Neuron (in vitro differentiated cells): ENCODE measurements at regions not wholly inside any gene's neighbourhood (a gene's known extent, or its start where the extent isn't known, plus 50 kb on each side); places are given as distances from the start of the nearest gene placed in this dataset.
"Not testable (repeated sequence)": the region's sequence is repeated elsewhere in the genome, so short reads cannot be mapped to it uniquely, and the experiment has no call there.

ENCODE experiments used
- H2AFZ ChIP-seq: one replicate; pipeline ENCODE4 v1.6.1; 2013; ENCODE audit warnings: low read depth, mild to moderate bottlenecking, inconsistent platforms, low read length, moderate library complexity
- H3K27me3 ChIP-seq: one replicate; pipeline ENCODE4 v1.6.1; 2013; ENCODE audit warnings: low read length; ENCODE audit not compliant: insufficient read depth
- H3K36me3 ChIP-seq: one replicate; pipeline ENCODE4 v1.6.1; 2013; ENCODE audit warnings: low read length; ENCODE audit not compliant: insufficient read depth
- H3K4me1 ChIP-seq: one replicate; pipeline ENCODE4 v1.6.1; 2013; ENCODE audit warnings: low read length; ENCODE audit not compliant: insufficient read depth
- H3K4me3 ChIP-seq: 2 replicates; pipeline ENCODE4 v1.5.1; 2013; ENCODE audit warnings: mild to moderate bottlenecking, low read length, moderate library complexity
- H3K9me3 ChIP-seq: one replicate; pipeline ENCODE4 v1.6.1; 2013; ENCODE audit warnings: low read length

- H3K9me3 ChIP-seq: no peaks in the 10 kb centered on the region
- H3K4me1 ChIP-seq: no peaks in the 10 kb centered on the region
- no peak overlapping the region for H2AFZ ChIP-seq
- no peaks in the 10 kb centered on the region for H3K36me3 ChIP-seq
- H3K4me3 ChIP-seq: no peak overlapping the region
- peaks cover 5% of the 10 kb centered on the region for H3K27me3 ChIP-seq
Measured at GRCh38 chr20:56735084-56735642, 106.1 kb downstream of the TFAP2C start.

GRCh38 chr20:56736285-56736857, 107.3 kb downstream of the TFAP2C start:
- Histone ChIP-seq H3K4me3 (no peak overlapping the region), H3K36me3 (no peaks in the 10 kb centered on the region), H2AFZ (no peak overlapping the region), H3K9me3 (no peaks in the 10 kb centered on the region), H3K4me1 (no peaks in the 10 kb centered on the region), H3K27me3 (peaks cover 5% of the 10 kb centered on the region)

- H3K4me1 ChIP-seq, H3K36me3 ChIP-seq, H3K9me3 ChIP-seq, H3K27me3 ChIP-seq, H3K4me3 ChIP-seq, H2AFZ ChIP-seq: not testable (repeated sequence)
Measured at GRCh38 chr20:56744325-56744821, 115.3 kb downstream of the TFAP2C start.

GRCh38 chr20:56748476-56749377, 119.6 kb downstream of the TFAP2C start:
- H2AFZ ChIP-seq: no peak overlapping the region
- H3K36me3 ChIP-seq: no peaks in the 10 kb centered on the region
- H3K27me3 ChIP-seq: no peaks in the 10 kb centered on the region
- H3K4me3 ChIP-seq: no peak overlapping the region
- no peaks in the 10 kb centered on the region for H3K4me1 ChIP-seq
- no peaks in the 10 kb centered on the region for H3K9me3 ChIP-seq

GRCh38 chr20:56750430-56750829, 121.3 kb downstream of the TFAP2C start:
- Histone ChIP-seq H2AFZ (no peak overlapping the region), H3K4me3 (no peak overlapping the region), H3K9me3 (no peaks in the 10 kb centered on the region), H3K4me1 (no peaks in the 10 kb centered on the region), H3K36me3 (no peaks in the 10 kb centered on the region), H3K27me3 (no peaks in the 10 kb centered on the region)

GRCh38 chr20:56752274-56752673, 123.2 kb downstream of the TFAP2C start:
- H3K27me3 ChIP-seq: no peaks in the 10 kb centered on the region
- H3K4me1 ChIP-seq: no peaks in the 10 kb centered on the region
- no peaks in the 10 kb centered on the region for H3K36me3 ChIP-seq
- H3K4me3 ChIP-seq: no peak overlapping the region
- no peaks in the 10 kb centered on the region for H3K9me3 ChIP-seq
- no peak overlapping the region for H2AFZ ChIP-seq

GRCh38 chr20:56755201-56755600, 126.1 kb downstream of the TFAP2C start:
- H3K27me3 ChIP-seq: no peaks in the 10 kb centered on the region
- H3K36me3 ChIP-seq: no peaks in the 10 kb centered on the region
- no peak overlapping the region for H2AFZ ChIP-seq
- no peak overlapping the region for H3K4me3 ChIP-seq
- H3K4me1 ChIP-seq: no peaks in the 10 kb centered on the region
- no peaks in the 10 kb centered on the region for H3K9me3 ChIP-seq

- not testable (repeated sequence) for H3K4me3 ChIP-seq, H3K9me3 ChIP-seq, H3K27me3 ChIP-seq, H2AFZ ChIP-seq, H3K36me3 ChIP-seq, H3K4me1 ChIP-seq
Measured at GRCh38 chr20:56756658-56757057, 127.6 kb downstream of the TFAP2C start.

- no peaks in the 10 kb centered on the region for H3K27me3 ChIP-seq
- H3K36me3 ChIP-seq: no peaks in the 10 kb centered on the region
- no peaks in the 10 kb centered on the region for H3K9me3 ChIP-seq
- H2AFZ ChIP-seq: no peak overlapping the region
- H3K4me1 ChIP-seq: no peaks in the 10 kb centered on the region
- no peak overlapping the region for H3K4me3 ChIP-seq
Measured at GRCh38 chr20:56758706-56759105, 129.6 kb downstream of the TFAP2C start.

GRCh38 chr20:56759741-56760278, 130.7 kb downstream of the TFAP2C start:
- Histone ChIP-seq H2AFZ (no peak overlapping the region), H3K9me3 (no peaks in the 10 kb centered on the region), H3K36me3 (no peaks in the 10 kb centered on the region), H3K4me3 (no peak overlapping the region), H3K27me3 (no peaks in the 10 kb centered on the region), H3K4me1 (no peaks in the 10 kb centered on the region)

- Histone ChIP-seq H3K36me3 (no peaks in the 10 kb centered on the region), H3K27me3 (no peaks in the 10 kb centered on the region)
Measured at GRCh38 chr20:56760610-56761009, 131.5 kb downstream of the TFAP2C start.

GRCh38 chr20:56761393-56761792, 132.3 kb downstream of the TFAP2C start:
- H3K4me1 ChIP-seq: peaks cover 4% of the 10 kb centered on the region
- no peaks in the 10 kb centered on the region for H3K9me3 ChIP-seq
- no peak overlapping the region for H3K4me3 ChIP-seq
- H3K27me3 ChIP-seq: no peaks in the 10 kb centered on the region
- H3K36me3 ChIP-seq: no peaks in the 10 kb centered on the region
- H2AFZ ChIP-seq: no peak overlapping the region

More at GRCh38 chr20:56760610-56761009, 131.5 kb downstream of the TFAP2C start:
- no peaks in the 10 kb centered on the region for H3K9me3 ChIP-seq
- no peak overlapping the region for H3K4me3 ChIP-seq
- peaks cover 3% of the 10 kb centered on the region for H3K4me1 ChIP-seq
- no peak overlapping the region for H2AFZ ChIP-seq

GRCh38 chr20:56762401-56762800, 133.3 kb downstream of the TFAP2C start:
- Histone ChIP-seq H2AFZ (no peak overlapping the region), H3K27me3 (no peaks in the 10 kb centered on the region), H3K4me3 (no peak overlapping the region), H3K9me3 (no peaks in the 10 kb centered on the region), H3K4me1 (peaks cover 4% of the 10 kb centered on the region), H3K36me3 (no peaks in the 10 kb centered on the region)
